ENCODE measurements at regions not wholly inside any gene's neighbourhood (a gene's known extent, or its start where the extent isn't known, plus 50 kb on each side); places are given as distances from the start of the nearest gene placed in this dataset.

DNA sequence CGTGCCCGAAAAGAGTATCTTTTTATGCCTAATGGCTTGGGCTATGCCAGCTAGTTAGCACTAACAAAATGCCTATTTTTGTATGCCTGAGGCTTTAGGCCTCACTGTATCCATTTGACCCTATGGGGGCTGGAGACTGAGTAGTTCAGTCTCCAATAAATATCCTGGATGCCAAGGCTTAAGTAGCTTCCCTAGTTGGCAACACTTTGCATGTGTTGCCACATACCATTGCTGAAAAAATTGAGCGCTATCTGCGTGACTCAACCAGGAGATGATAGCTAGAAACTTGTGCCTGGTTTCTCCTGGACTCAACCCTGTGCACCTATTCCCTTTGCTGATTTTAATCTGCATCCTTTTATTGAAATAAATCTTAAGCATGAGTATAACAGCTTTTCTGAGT is 58.4 kb upstream of the ATP2C1 start:
- Histone ChIP-seq H3K27me3 (replicated peaks in 1 of 2; ENCODE audit: control insufficient read depth in 2 of 2, insufficient read depth in 2 of 2, low read length in 1 of 2) (no peaks in the 10 kb centered on the region), H3K79me2 (ENCODE audit: control insufficient read depth, insufficient read depth, low read length) (no peaks in the 10 kb centered on the region), H3K4me3 (no peak overlapping the region), H3K9me3 (replicated peaks; ENCODE audit: control insufficient read depth, insufficient read depth, low read length) (no peaks in the 10 kb centered on the region), H3K9ac (ENCODE audit: control insufficient read depth, insufficient read depth, low read length) (no peak overlapping the region), H4K20me1 (ENCODE audit: control insufficient read depth, insufficient read depth) (no peaks in the 10 kb centered on the region), H2AFZ (ENCODE audit: control insufficient read depth, low read depth, low read length) (no peak overlapping the region), H3K36me3 (ENCODE audit: control insufficient read depth in 2 of 2, insufficient read depth in 2 of 2, low read length in 1 of 2) (no peaks in the 10 kb centered on the region), H3K4me2 (ENCODE audit: control insufficient read depth, insufficient read depth) (no peak overlapping the region), H3K4me1 (ENCODE audit: control insufficient read depth, insufficient read depth, low read length) (peaks cover 12% of the 10 kb centered on the region), H3K27ac (ENCODE audit: control insufficient read depth, insufficient read depth) (no peak overlapping the region)
- no peak for DNase-seq (ENCODE audit: low read depth, low spot score)
- POLR2A ChIA-PET, result interaction anchor here (1.7 kb wide), 1 partner anchor 14 kb away, joined by 8 read pairs; no protein-coding TSS in a partner anchor
- no TSS peak for BruUV-seq (replicated peaks)
- RAD21 ChIA-PET (ENCODE audit: unreplicated experiment), result no interaction called here
- in situ Hi-C loops (cut with MboI), result no loop called here
- CTCF ChIA-PET, result interaction anchor here (1.0 to 1.3 kb wide), 2 partner anchors 14 to 58 kb away, joined by 3 to 4 read pairs; no protein-coding TSS in a partner anchor
- intact Hi-C loops (cut with micrococcal nuclease; ENCODE audit: unreplicated experiment), result no loop called here
- SMC1A ChIA-PET (ENCODE audit: uncharacterized antibody, unreplicated experiment), result no interaction called here
- 72% methylated on average over 4 of the region's 4 CpGs for whole genome bisulfite sequencing (ENCODE audit: insufficient coverage, insufficient replicate concordance, low lambda C conversion rate, missing lambda C conversion rate)
- ATAC-seq, result no peak
- no peak for TF ChIP-seq IKZF2 (IDR thresholded peaks at IDR 0.05)
- no peak for TF ChIP-seq RB1 (IDR thresholded peaks at IDR 0.05; ENCODE audit: borderline replicate concordance)
- no peak for TF ChIP-seq PAX8 (IDR thresholded peaks at IDR 0.05)
- TF ChIP-seq, protein P1, sequence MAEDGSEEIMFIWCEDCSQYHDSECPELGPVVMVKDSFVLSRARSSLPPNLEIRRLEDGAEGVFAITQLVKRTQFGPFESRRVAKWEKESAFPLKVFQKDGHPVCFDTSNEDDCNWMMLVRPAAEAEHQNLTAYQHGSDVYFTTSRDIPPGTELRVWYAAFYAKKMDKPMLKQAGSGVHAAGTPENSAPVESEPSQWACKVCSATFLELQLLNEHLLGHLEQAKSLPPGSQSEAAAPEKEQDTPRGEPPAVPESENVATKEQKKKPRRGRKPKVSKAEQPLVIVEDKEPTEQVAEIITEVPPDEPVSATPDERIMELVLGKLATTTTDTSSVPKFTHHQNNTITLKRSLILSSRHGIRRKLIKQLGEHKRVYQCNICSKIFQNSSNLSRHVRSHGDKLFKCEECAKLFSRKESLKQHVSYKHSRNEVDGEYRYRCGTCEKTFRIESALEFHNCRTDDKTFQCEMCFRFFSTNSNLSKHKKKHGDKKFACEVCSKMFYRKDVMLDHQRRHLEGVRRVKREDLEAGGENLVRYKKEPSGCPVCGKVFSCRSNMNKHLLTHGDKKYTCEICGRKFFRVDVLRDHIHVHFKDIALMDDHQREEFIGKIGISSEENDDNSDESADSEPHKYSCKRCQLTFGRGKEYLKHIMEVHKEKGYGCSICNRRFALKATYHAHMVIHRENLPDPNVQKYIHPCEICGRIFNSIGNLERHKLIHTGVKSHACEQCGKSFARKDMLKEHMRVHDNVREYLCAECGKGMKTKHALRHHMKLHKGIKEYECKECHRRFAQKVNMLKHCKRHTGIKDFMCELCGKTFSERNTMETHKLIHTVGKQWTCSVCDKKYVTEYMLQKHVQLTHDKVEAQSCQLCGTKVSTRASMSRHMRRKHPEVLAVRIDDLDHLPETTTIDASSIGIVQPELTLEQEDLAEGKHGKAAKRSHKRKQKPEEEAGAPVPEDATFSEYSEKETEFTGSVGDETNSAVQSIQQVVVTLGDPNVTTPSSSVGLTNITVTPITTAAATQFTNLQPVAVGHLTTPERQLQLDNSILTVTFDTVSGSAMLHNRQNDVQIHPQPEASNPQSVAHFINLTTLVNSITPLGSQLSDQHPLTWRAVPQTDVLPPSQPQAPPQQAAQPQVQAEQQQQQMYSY (CRISPR knock-in tag; IDR thresholded peaks at IDR 0.05), result no peak
- TF ChIP-seq HDGF (IDR thresholded peaks at IDR 0.05), result no peak
- TF ChIP-seq, protein P2, sequence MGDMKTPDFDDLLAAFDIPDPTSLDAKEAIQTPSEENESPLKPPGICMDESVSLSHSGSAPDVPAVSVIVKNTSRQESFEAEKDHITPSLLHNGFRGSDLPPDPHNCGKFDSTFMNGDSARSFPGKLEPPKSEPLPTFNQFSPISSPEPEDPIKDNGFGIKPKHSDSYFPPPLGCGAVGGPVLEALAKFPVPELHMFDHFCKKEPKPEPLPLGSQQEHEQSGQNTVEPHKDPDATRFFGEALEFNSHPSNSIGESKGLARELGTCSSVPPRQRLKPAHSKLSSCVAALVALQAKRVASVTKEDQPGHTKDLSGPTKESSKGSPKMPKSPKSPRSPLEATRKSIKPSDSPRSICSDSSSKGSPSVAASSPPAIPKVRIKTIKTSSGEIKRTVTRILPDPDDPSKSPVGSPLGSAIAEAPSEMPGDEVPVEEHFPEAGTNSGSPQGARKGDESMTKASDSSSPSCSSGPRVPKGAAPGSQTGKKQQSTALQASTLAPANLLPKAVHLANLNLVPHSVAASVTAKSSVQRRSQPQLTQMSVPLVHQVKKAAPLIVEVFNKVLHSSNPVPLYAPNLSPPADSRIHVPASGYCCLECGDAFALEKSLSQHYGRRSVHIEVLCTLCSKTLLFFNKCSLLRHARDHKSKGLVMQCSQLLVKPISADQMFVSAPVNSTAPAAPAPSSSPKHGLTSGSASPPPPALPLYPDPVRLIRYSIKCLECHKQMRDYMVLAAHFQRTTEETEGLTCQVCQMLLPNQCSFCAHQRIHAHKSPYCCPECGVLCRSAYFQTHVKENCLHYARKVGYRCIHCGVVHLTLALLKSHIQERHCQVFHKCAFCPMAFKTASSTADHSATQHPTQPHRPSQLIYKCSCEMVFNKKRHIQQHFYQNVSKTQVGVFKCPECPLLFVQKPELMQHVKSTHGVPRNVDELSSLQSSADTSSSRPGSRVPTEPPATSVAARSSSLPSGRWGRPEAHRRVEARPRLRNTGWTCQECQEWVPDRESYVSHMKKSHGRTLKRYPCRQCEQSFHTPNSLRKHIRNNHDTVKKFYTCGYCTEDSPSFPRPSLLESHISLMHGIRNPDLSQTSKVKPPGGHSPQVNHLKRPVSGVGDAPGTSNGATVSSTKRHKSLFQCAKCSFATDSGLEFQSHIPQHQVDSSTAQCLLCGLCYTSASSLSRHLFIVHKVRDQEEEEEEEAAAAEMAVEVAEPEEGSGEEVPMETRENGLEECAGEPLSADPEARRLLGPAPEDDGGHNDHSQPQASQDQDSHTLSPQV (IDR thresholded peaks at IDR 0.05), result no peak
- TF ChIP-seq WRNIP1 (IDR thresholded peaks at IDR 0.05; ENCODE audit: borderline replicate concordance, low read depth, low read length), result no peak
- TF ChIP-seq LARP7 (IDR thresholded peaks at IDR 0.05), result no peak
- TF ChIP-seq CHD1 (IDR thresholded peaks at IDR 0.05; ENCODE audit: low read depth, low read length), result no peak
- no peak for TF ChIP-seq STAT3 (IDR thresholded peaks at IDR 0.05; ENCODE audit: low read depth, low read length)
- no peak for TF ChIP-seq RAD21 (IDR thresholded peaks at IDR 0.05; ENCODE audit: insufficient read depth, low read depth, low read length)
- TF ChIP-seq, protein P3, sequence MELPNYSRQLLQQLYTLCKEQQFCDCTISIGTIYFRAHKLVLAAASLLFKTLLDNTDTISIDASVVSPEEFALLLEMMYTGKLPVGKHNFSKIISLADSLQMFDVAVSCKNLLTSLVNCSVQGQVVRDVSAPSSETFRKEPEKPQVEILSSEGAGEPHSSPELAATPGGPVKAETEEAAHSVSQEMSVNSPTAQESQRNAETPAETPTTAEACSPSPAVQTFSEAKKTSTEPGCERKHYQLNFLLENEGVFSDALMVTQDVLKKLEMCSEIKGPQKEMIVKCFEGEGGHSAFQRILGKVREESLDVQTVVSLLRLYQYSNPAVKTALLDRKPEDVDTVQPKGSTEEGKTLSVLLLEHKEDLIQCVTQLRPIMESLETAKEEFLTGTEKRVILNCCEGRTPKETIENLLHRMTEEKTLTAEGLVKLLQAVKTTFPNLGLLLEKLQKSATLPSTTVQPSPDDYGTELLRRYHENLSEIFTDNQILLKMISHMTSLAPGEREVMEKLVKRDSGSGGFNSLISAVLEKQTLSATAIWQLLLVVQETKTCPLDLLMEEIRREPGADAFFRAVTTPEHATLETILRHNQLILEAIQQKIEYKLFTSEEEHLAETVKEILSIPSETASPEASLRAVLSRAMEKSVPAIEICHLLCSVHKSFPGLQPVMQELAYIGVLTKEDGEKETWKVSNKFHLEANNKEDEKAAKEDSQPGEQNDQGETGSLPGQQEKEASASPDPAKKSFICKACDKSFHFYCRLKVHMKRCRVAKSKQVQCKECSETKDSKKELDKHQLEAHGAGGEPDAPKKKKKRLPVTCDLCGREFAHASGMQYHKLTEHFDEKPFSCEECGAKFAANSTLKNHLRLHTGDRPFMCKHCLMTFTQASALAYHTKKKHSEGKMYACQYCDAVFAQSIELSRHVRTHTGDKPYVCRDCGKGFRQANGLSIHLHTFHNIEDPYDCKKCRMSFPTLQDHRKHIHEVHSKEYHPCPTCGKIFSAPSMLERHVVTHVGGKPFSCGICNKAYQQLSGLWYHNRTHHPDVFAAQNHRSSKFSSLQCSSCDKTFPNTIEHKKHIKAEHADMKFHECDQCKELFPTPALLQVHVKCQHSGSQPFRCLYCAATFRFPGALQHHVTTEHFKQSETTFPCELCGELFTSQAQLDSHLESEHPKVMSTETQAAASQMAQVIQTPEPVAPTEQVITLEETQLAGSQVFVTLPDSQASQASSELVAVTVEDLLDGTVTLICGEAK (IDR thresholded peaks at IDR 0.05; ENCODE audit: borderline replicate concordance), result no peak
- FAIRE-seq, result no peak

All from GM12878 (cell line).